ENCODE measurements at regions not wholly inside any gene's neighbourhood (a gene's known extent, or its start where the extent isn't known, plus 50 kb on each side); places are given as distances from the start of the nearest gene placed in this dataset.

GRCh38 chr11:109704432-109704831 lies 282.4 kb downstream of the C11orf87 start:
- TF ChIP-seq CTCF (conservative IDR thresholded peaks at IDR 0.05 in 1 of 2, IDR thresholded peaks at IDR 0.05 in 1 of 2; ENCODE audit: extremely low read depth in 1 of 2, insufficient read depth in 1 of 2, low read depth in 1 of 2, low read length in 2 of 2): no peak
- TF ChIP-seq EZH2 (IDR thresholded peaks at IDR 0.05; ENCODE audit: borderline replicate concordance, low read length): no peak
